ENCODE measurements at regions not wholly inside any gene's neighbourhood (a gene's known extent, or its start where the extent isn't known, plus 50 kb on each side); places are given as distances from the start of the nearest gene placed in this dataset.
"Not testable (repeated sequence)": the region's sequence is repeated elsewhere in the genome, so short reads cannot be mapped to it uniquely, and the experiment has no call there.

DNA sequence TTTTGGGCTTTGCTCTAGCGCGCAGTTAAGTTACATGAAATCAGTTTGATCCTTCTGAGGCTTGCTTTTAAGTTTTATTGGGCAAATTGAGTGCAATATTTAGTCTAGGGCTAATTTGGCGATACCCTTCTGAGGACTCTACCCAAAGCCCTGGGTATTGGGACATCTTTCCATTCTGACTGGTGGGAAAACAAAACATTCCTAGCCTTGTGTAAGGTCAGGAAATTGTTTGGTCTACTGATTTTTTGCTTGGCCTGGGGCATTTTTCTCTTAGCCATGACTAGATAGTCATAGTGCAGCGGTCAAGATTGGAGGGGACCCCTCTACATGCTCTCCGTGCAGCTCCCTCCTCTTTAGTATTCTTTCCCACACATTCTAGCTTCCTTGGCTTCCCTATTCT, 189.6 kb upstream of the PTGFR start:
- no peaks in the 10 kb centered on the region for H3K36me3 ChIP-seq (ENCODE audit: control insufficient read depth, insufficient read depth, low read length)
- POLR2A ChIA-PET, result no interaction called here
- DNase-seq (ENCODE audit: low read depth), result no peak
- CTCF ChIA-PET, result no interaction called here
- no peak overlapping the region for H3K4me3 ChIP-seq (ENCODE audit: low read depth, low read length)
- no peak for TF ChIP-seq CTCF (IDR thresholded peaks at IDR 0.05; ENCODE audit: insufficient read depth, low read depth, low read length)
- no peaks in the 10 kb centered on the region for H3K27me3 ChIP-seq (ENCODE audit: control insufficient read depth, insufficient read depth, low read length)

DNA sequence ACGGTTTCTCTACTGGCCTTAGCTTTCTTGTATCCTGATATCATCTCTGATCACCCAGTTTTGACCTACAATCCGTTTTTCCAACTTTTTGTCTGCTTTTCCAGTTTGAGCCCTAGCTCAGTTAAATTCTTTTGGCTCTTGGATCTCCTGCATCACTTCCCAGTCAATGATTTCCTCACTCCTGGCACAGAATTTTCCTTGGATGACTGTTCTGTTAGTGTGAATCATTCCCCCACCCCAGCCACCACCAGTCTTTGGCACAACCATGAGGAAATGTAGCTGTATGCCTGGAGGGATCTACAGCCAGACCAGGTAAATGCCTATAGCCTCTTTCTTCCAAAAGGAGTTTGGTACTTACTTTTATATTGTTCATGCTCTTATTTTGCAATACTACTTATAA, 187.2 kb upstream of the PTGFR start:
- ChIA-PET CTCF (interaction anchor here (3.0 kb wide), 1 partner anchor 30 kb away, joined by 6 read pairs; no protein-coding TSS in a partner anchor), POLR2A (interaction anchor here (0.6 kb wide), 1 partner anchor 13 kb away, joined by 3 read pairs; no protein-coding TSS in a partner anchor)
- TF ChIP-seq CTCF (IDR thresholded peaks at IDR 0.05; ENCODE audit: insufficient read depth, low read depth, low read length), result no peak
- Histone ChIP-seq H3K36me3 (ENCODE audit: control insufficient read depth, insufficient read depth, low read length) (no peaks in the 10 kb centered on the region), H3K27me3 (ENCODE audit: control insufficient read depth, insufficient read depth, low read length) (no peaks in the 10 kb centered on the region), H3K4me3 (ENCODE audit: low read depth, low read length) (no peak overlapping the region)
- peak; percentile 81 for DNase-seq (ENCODE audit: low read depth)

DNA sequence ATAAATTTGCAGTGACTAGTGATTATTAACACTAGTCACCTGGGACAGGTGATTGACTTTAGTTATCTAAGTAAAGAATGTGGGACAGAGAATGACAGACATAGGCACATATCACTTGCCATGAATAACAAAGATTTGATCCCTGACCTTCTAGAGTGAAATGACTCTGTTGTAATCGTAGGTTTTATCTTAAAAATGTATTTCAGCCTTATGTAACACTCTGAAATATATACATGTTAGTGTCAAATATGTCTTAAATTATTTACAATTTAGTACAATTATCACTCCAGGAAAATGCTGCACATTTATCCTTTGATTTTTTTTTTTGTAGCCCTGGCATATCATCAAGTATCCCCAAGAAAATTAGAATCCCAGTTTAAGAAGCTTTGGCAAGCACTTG, 186.4 kb upstream of the PTGFR start:
- Histone ChIP-seq H3K27me3 (ENCODE audit: control insufficient read depth, insufficient read depth, low read length) (no peaks in the 10 kb centered on the region), H3K4me3 (ENCODE audit: low read depth, low read length) (no peak overlapping the region), H3K36me3 (ENCODE audit: control insufficient read depth, insufficient read depth, low read length) (no peaks in the 10 kb centered on the region)
- ChIA-PET POLR2A (no interaction called here), CTCF (interaction anchor here (0.8 to 3.0 kb wide), 2 partner anchors 12 to 30 kb away, joined by 3 to 6 read pairs; no protein-coding TSS in a partner anchor)
- DNase-seq (ENCODE audit: low read depth), result no peak
- TF ChIP-seq CTCF (IDR thresholded peaks at IDR 0.05; ENCODE audit: insufficient read depth, low read depth, low read length), result no peak

GRCh38 chr1:78304761-78305160, 186.0 kb upstream of the PTGFR start:
- ChIA-PET CTCF (interaction anchor here (0.8 to 3.0 kb wide), 2 partner anchors 11 to 29 kb away, joined by 3 to 6 read pairs; no protein-coding TSS in a partner anchor), POLR2A (interaction anchor here (0.6 kb wide), 1 partner anchor 631 kb away, joined by 3 read pairs; no protein-coding TSS in a partner anchor)
- H3K36me3 ChIP-seq (ENCODE audit: control insufficient read depth, insufficient read depth, low read length), result no peaks in the 10 kb centered on the region
- H3K4me3 ChIP-seq (ENCODE audit: low read depth, low read length), result no peak overlapping the region
- no peak for DNase-seq (ENCODE audit: low read depth)
- no peak for TF ChIP-seq CTCF (IDR thresholded peaks at IDR 0.05; ENCODE audit: insufficient read depth, low read depth, low read length)
- H3K27me3 ChIP-seq (ENCODE audit: control insufficient read depth, insufficient read depth, low read length), result no peaks in the 10 kb centered on the region

- H3K36me3 ChIP-seq (ENCODE audit: control insufficient read depth, insufficient read depth, low read length); DNase-seq (ENCODE audit: low read depth); POLR2A ChIA-PET; H3K4me3 ChIP-seq (ENCODE audit: low read depth, low read length); H3K27me3 ChIP-seq (ENCODE audit: control insufficient read depth, insufficient read depth, low read length): not testable (repeated sequence)
- CTCF ChIA-PET, result interaction anchor here (1.0 kb wide), 1 partner anchor 24 kb away, joined by 4 read pairs; no protein-coding TSS in a partner anchor
These were observed 180.5 kb upstream of the PTGFR start for GRCh38 chr1:78310261-78310660.

DNA sequence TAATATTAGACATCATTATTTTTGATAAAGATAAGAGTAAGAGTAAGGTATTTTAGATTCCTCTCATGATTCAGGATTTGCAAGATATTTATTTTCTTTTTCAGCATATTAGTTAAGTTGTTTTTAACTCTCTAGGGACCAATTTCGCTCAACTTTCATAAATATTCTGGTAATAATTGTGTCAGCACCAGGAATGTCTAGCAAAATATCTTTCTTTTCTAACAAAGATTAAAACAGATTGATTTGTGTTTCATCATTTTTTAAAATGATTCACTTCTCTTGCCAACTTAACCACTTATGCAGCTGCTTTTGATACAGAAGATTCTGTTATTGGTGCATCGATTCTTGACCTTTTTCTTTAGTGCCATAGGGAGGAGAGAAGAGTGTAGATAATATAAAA, 172.8 kb upstream of the PTGFR start:
- no peak for TF ChIP-seq CTCF (IDR thresholded peaks at IDR 0.05; ENCODE audit: insufficient read depth, low read depth, low read length)
- Histone ChIP-seq H3K27me3 (ENCODE audit: control insufficient read depth, insufficient read depth, low read length) (no peaks in the 10 kb centered on the region), H3K4me3 (ENCODE audit: low read depth, low read length) (no peak overlapping the region), H3K36me3 (ENCODE audit: control insufficient read depth, insufficient read depth, low read length) (no peaks in the 10 kb centered on the region)
- no peak for DNase-seq (ENCODE audit: low read depth)
- POLR2A ChIA-PET, result no interaction called here
- CTCF ChIA-PET, result interaction anchor here (2.4 kb wide), 1 partner anchor 15 kb away, joined by 10 read pairs; no protein-coding TSS in a partner anchor

All from BJ (cell line).